GM18508 (cell line): ENCODE measurements at regions not wholly inside any gene's neighbourhood (a gene's known extent, or its start where the extent isn't known, plus 50 kb on each side); places are given as distances from the start of the nearest gene placed in this dataset.
"Not testable (repeated sequence)": the region's sequence is repeated elsewhere in the genome, so short reads cannot be mapped to it uniquely, and the experiment has no call there.

Source experiments
- ATAC-seq: cut with Tn5 transposase; IDR thresholded peaks from one replicate; pipeline ENCODE4 v1.9.1; 2021; ENCODE audit warnings: moderate number of reproducible peaks; ENCODE audit not compliant: insufficient read depth, unreplicated experiment

DNA sequence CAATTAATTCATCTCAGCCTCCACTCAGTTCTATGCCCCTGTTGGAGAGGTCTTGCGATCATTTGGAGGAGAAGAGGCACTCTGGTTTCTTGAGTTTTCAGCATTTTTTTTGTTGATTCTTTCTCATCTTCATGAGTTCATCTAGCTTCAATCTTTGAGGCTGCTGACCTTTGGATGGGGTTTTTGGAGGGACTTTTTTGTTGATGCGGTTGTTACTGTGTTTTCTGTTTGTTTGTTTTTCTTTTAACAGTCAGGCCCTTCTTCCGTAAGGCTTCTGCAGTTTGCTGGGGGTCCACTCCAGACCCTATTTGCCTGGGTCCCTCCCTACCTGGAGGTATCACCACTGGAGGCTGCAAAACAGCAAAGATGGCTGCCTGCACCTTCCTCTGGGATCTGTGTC, 149.9 kb upstream of the RBBP8 start:
- ATAC-seq, result no peak

DNA sequence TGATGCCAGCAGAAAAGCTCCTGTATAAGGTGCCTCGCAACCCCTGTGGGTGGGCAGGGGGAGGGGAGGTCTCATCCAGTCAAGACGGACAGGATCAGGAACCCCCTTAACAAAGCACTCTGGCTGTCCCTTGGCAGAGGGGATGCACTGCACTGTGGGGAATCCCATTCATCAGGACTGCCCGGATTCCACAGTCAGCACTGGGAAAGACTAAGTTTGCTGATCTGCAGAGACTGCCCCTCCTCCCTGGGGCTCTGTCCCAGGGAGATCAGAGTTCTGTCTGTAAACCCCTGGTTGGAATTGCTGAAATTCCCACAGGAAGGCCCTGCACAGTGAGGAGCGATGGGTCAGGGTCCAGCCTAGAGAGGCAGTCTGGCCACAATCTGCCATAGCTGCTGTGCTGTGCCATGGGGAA, 149.5 kb upstream of the RBBP8 start:
- ATAC-seq, result no peak

- ATAC-seq, result no peak
These were observed 144.1 kb upstream of the RBBP8 start for GRCh38 chr18:22789052-22789451.

DNA sequence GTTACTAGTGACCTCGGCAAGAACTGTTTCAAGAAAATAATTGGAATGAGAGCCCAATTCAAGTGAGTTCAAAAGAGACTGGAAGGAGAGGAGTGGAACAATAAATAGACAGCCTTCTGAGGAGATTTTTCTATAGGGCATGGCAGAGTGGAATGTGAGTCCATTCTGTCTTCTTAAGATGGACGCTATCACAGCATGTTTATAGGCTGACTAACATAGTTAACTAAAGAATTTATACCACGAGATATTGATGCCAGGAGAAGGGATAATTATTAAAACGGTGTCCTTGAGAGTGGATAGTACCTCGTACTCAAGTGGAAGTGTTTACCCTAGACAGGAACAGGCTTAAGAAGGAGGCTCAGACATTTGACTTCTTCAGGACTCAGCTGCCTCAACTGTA, 143.5 kb upstream of the RBBP8 start:
- no peak for ATAC-seq

- no peak for ATAC-seq
These were observed 142.4 kb upstream of the RBBP8 start for GRCh38 chr18:22790545-22791309.

- ATAC-seq, result no peak
These were observed 141.9 kb upstream of the RBBP8 start for GRCh38 chr18:22791310-22791610.

DNA sequence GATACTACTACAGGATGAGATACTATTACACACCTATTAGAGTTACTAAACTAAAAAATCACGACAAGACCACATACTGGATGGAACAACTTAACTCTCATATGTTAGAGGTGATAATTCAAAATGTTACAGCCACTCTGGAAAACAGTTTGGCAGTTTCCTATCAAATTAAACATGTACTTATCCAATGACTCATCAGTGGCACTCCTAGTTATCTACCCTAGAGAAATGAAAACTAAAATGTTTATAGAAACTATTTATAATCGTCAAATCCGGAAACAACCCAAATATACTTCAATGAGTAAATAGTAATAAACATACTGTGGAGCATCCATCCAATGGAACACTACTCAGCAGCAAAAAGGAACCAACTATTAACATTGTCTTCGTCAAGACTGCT, 137.0 kb upstream of the RBBP8 start:
- no peak for ATAC-seq

- ATAC-seq, result no peak
These were observed 132.6 kb upstream of the RBBP8 start for GRCh38 chr18:22800551-22800951.

DNA sequence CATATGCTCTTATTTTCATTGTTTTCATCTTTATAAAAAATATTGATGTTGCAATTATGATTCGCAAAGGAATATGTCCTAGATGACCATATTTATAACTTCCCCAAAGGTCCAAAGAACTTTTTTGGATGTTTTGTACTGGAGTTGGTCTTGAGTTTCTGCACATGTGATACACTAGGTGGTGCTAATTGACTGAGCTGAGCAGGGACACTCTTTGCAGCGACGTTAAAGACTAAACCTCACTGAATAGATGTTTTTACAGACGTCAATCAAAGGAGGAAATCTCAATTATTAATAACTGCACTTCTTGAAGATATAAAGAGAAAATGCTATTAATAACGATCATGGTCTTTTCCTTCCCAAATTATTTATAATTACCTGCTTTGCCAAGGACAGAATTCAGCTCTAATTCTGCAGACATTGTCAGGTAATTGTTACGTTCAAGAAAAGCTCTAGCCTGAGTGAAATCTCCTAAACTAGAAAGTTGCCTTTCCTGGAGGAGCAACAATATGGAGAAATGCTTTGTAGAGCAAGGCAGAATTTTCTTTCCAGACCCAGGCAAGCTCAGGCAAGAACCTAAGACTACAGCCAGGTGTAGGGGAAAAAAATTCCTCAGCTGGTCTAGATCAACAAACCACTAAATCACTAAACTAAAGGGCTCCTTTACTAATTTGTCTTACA, 119.3 kb upstream of the RBBP8 start:
- ATAC-seq, result no peak

DNA sequence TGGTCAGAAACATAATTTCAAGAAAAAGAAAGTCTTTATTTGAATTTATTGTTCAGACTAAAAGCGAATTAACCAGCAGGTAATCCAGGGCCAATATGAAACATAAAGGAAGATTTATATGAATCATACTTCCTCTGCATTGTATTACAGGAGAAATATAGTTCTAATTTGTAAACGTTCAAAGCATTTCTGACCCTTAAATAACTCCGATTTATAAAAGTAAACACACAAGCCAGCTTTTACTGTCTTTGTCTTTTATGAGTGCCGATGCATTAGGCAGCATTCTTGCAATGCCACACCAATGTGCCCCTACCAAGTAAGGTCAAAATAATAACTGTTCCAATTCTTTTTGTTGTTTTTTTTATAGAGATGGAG, 118.8 kb upstream of the RBBP8 start:
- no peak for ATAC-seq

- ATAC-seq, result no peak
These were observed 116.6 kb upstream of the RBBP8 start for GRCh38 chr18:22816266-22817176.

- ATAC-seq, result no peak
These were observed 115.3 kb upstream of the RBBP8 start for GRCh38 chr18:22817844-22818243.

GRCh38 chr18:22822024-22822423, 111.1 kb upstream of the RBBP8 start:
- no peak for ATAC-seq

DNA sequence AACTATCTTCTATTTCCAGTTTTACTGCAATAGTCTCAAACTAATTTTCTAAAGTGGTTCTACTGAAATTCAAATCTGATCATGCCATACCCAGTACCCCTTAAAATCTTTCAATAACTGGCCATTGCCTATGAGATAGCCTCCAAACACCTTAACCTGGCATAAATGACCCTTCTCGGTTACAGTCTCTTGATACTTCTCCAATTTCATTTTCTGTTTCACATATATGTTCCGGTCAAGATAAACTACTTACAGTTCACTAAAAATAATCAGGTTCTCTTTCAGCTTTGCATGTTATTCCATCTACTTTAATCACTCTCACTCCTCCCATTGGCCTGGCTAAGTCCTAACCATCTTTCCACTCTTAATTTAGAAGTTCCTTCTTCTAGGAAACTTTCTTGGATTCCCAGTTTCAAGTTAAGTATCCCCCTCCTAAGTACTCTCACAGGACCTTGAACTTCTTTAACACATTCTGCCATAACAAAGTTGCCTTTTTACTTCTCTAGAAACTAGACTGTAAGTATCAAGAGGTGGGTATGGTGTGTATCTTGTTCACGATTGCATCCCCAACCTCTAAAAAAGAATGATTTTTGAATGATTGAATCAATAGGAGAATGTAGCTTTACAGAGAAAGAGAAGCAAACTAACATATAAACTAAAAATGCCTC, 110.2 kb upstream of the RBBP8 start:
- no peak for ATAC-seq

DNA sequence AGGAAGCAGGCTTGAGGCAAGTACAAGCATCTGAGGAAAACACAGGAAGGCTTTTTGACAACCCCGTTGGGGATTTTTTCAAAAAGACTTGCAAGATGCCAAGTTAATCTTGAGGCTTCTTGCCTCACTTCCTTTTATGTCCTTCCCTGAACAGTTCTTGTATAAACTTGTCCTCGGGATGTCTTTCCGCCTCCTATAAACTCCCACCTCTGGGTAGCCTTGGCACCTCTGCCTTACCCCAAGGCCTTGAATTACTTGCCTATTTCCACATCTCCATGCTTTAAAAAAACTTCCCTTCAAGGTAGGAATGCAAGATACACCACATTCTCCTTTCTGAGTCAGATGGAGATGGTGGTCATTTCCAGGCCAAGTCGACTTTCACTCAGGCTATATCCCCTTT, 106.4 kb upstream of the RBBP8 start:
- ATAC-seq, result no peak

DNA sequence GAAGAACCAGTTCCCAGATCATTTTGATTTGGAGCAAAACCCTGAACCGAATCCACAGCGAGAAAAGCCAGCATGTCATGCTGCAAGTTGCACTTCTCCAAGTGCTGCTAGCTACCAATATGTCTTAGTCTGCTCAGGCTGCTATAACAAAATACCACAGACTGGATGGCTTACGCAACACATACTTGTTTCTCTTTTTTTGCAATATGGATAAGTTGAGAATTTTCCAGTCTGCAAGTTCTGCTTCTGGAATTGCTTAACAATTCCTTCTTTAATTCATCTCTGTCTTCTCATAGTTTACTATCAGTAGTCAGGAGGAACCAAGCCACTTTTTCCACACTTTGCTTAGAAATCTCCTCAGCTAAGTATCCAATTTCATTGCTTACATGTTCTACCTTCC, 105.9 kb upstream of the RBBP8 start:
- ATAC-seq, result no peak

DNA sequence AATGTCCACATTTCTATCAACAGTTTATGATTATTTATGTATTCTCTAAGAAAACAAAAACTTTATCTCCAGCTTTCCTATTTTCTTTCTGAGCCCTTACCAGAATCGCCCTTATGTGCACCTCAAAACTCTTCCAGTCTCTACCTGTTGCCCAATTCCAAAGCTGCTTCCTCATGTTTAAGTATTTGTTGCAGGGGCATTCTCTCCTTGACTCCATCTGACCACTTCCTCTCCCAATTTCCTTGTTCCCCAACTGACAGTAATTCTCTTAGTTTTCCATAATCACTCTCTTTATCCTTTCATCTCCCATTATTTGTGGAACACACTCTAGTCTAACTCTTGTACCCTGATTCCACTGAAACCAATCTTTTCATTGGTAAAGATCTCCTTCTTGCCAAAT, 105.4 kb upstream of the RBBP8 start:
- no peak for ATAC-seq

GRCh38 chr18:22828171-22828570, 105.0 kb upstream of the RBBP8 start:
- ATAC-seq, result no peak

- ATAC-seq, result not testable (repeated sequence)
These were observed 104.5 kb upstream of the RBBP8 start for GRCh38 chr18:22828583-22828982.

DNA sequence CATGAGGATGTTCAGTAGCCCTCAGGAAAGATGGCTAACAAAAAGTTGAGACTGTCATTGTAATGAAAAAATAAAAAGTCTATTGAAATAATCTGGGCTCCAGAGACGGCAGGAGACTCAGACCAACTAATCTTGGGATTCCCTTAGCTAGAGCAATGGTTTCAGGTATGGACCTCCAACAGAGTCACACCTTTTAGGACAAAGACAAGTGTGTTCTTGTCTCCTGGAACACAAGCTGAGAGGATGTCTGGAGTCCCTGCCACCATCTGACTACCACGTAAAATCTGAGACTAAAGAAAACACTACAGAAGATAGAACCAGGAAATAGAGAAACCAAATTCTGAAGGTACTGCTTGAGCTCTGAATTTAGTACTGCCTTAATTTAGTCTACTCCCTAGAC, 103.3 kb upstream of the RBBP8 start:
- ATAC-seq, result no peak

DNA sequence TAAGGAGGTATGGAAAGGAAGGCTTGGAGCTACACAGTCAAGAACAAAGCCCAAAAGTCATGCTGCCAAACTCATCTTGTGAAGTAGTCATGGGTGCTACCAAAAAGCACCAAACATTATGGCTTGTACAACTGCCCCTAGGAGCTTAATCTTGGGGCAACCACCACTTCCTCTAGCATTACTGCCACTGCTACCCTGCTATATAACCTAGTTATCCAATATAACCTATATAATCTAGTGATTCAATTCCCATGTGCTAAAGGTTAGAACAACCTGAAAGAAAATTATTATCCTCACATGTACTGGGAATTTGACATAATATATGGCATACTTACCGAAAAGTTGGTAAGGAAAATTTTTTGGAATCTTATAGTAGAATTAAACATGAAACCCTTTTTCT, 102.6 kb upstream of the RBBP8 start:
- no peak for ATAC-seq
